PFSK-1 (cell line): ENCODE measurements at regions not wholly inside any gene's neighbourhood (a gene's known extent, or its start where the extent isn't known, plus 50 kb on each side); places are given as distances from the start of the nearest gene placed in this dataset.

Experiments
- POLR2AphosphoS5 ChIP-seq: IDR thresholded peaks from 2 replicates; pipeline ENCODE4 v1.6.1; 2012; ENCODE audit warnings: low read depth, mild to moderate bottlenecking, control low read depth, low read length, moderate library complexity
- SIN3A ChIP-seq: IDR thresholded peaks from 2 replicates; pipeline ENCODE4 v1.6.1; 2012; ENCODE audit warnings: mild to moderate bottlenecking, low read length, moderate library complexity, borderline replicate concordance; ENCODE audit not compliant: insufficient read depth
- TF ChIP-seq, protein P1 (sequence below), 2 experiments: IDR thresholded peaks; 2 replicates each; pipeline versions ENCODE4 v1.6.1 to v1.8.0; 2011 to 2012; ENCODE audit warnings: low read depth in 2 of 2, low read length in 2 of 2, control low read depth in 1 of 2, inconsistent platforms in 1 of 2, mild to moderate bottlenecking in 1 of 2, moderate library complexity in 1 of 2; ENCODE audit not compliant: insufficient read depth in 1 of 2

DNA sequence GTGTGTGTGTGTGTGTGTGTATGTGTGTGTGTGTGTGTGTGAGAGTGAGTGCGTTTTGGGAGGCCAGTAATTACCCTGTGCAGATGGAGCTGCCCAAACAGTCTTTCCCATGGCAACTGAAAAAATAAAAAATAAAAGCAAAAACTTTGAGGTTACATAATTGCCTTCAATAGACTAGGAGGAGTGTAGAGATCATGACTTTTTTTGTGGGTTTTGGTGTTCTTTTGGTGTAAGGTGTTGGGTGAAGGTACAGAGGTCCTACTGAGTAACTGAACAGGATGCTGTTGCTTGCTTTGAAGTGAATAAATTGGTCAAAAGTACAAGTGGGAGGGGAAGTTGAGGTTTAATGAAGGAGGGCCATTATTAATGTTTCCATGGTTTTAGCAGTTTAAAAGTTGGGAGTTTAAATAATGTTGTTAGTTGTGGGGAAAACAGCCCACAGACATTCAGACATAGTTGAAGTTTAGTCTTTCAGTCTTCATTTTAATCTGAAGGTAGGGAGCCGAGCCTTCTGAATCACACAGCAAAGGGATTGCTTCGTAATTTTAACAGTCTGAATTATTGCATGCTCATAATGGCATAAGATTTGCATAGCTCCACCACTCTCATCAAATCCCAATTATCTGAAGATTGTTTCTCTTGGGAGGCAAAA, 251.4 kb downstream of the PRL start:
- TF ChIP-seq, protein P1, sequence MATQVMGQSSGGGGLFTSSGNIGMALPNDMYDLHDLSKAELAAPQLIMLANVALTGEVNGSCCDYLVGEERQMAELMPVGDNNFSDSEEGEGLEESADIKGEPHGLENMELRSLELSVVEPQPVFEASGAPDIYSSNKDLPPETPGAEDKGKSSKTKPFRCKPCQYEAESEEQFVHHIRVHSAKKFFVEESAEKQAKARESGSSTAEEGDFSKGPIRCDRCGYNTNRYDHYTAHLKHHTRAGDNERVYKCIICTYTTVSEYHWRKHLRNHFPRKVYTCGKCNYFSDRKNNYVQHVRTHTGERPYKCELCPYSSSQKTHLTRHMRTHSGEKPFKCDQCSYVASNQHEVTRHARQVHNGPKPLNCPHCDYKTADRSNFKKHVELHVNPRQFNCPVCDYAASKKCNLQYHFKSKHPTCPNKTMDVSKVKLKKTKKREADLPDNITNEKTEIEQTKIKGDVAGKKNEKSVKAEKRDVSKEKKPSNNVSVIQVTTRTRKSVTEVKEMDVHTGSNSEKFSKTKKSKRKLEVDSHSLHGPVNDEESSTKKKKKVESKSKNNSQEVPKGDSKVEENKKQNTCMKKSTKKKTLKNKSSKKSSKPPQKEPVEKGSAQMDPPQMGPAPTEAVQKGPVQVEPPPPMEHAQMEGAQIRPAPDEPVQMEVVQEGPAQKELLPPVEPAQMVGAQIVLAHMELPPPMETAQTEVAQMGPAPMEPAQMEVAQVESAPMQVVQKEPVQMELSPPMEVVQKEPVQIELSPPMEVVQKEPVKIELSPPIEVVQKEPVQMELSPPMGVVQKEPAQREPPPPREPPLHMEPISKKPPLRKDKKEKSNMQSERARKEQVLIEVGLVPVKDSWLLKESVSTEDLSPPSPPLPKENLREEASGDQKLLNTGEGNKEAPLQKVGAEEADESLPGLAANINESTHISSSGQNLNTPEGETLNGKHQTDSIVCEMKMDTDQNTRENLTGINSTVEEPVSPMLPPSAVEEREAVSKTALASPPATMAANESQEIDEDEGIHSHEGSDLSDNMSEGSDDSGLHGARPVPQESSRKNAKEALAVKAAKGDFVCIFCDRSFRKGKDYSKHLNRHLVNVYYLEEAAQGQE (IDR thresholded peaks at IDR 0.05; ENCODE audit: insufficient read depth in 1 of 2, low read depth in 2 of 2, low read length in 2 of 2), result no peak
- no peak for TF ChIP-seq POLR2AphosphoS5
- no peak for TF ChIP-seq SIN3A
